ENCODE measurements at regions not wholly inside any gene's neighbourhood (a gene's known extent, or its start where the extent isn't known, plus 50 kb on each side); places are given as distances from the start of the nearest gene placed in this dataset.
"Not testable (repeated sequence)": the region's sequence is repeated elsewhere in the genome, so short reads cannot be mapped to it uniquely, and the experiment has no call there.

DNA sequence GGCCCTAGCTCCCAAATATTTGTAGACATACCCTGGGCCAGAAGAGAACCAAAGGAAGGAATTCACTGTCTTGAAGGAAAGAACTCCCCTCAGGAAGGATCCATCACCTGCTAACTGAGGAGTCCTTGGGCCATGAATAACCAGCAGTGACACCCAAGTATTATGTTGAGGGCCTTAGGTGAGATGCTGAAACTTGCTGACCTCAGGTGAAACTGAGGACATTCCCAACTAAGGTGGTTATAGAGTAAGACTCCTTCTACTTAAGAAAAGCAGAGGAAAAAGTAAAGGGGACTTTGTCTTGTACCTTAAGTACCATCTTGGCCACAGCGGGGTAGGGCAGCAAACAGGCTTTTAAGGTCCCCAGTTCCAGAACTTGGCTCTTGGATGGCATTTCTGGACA lies 491.7 kb downstream of the C6orf118 start:
- DNase-seq: no peak

DNA sequence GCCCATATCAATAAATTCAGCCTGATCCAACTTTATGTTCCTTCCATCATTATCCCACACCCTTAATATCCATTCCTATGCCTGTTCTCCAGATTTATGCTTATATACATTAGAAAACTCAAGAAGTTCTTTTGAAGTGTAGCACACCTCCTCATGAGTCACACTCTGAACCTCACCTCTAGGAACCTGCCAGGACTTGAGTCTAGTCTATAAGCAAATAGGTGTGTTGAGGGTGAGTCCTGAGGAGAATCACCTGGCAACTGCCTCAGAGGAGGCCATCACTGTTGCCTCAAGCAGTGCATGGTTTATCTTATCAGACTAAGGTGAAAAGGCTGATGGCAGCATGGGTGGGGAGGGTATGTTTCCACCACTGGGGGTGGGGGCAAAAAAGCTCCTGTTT lies 496.7 kb downstream of the C6orf118 start:
- DNase-seq: no peak

DNA sequence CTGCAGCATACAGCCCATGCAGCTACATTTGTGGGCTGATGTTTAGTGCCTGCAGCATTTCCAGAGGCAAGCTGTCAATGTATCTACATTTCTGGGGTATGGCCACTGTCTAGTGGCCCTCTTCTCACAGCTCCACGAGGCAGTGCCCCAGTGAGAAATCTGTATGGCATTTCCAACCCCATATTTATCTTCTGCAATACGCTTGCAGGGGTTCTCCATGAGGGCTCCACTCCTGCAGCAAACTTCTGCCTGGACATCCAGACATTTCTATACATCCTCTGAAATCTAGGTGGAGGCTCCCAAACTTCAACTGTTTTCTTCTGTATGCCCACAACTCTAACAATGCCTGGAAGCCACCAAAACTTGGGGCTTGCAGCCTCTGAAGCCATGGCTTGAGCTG lies 502.3 kb downstream of the C6orf118 start:
- DNase-seq: no peak

DNA sequence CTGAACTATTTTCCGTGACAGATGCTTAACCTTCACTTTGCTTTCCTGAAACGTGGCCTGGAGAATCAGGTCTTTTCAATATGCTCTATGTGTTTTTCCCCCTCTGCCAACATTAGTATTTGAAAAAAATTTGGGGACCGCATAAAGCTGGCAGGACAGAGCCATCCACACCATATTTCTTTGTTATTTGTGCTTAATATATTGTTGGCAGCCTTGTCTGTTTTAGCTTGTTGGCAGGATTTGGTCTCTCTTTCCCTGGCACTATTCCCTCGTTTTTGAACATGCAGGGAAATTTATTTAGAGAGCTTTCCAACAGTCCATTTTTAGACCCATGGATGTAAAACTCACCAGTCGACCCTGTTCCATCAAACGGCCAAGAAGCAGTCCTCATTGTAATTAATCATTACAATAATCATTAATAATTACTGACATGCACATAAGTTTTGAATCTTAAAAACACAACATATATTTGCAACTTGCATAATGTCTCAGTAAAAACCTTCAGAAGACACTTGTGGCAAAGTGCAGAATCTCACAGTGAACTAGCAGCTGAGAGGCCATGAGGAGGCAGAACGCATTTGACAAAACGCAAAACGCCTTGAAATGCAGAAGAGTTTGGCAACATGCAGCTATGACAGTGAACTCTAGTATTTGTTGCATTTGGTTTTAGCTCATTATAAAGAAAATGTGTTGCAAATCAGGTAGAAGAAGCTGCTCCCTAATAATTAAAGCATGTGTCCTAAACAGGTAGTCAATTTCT lies 514.2 kb downstream of the C6orf118 start:
- no peak for DNase-seq

DNA sequence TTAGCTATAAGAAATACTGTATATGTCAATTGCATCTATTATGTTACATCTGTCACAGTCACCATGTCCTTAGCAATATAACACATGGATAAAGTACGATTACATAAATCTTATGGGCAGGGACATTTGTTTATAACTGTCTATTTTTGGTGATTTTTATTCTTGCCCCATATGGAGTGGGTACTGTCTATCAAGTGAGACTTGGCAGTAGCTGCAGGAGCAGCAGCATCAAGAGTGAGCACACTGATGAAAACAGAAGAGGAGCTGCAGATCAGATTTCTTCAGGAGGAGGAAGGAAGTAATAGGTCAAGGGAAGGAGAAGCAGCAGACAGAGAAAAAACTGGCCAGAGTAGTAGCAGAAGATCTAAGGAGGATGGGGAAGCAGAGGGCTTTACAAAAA lies 516.7 kb downstream of the C6orf118 start:
- DNase-seq: no peak

DNA sequence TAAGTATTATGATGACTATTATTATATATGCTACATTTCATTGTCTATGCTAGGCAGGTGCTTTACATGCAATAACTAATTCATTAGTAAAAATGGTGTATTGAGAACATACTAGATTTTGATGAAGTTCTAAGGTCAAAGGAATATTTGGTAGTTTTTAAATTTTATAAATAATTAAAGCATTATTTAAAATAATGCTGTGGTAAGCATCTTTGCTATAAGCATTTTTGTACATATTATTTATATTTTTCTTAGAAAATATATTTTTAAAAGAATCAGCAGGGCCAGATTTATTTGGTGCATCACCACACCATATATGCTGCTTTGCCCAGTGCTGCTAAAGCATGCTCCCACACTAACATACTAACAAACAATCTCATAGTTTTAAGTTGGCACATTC lies 517.9 kb downstream of the C6orf118 start:
- no peak for DNase-seq

DNA sequence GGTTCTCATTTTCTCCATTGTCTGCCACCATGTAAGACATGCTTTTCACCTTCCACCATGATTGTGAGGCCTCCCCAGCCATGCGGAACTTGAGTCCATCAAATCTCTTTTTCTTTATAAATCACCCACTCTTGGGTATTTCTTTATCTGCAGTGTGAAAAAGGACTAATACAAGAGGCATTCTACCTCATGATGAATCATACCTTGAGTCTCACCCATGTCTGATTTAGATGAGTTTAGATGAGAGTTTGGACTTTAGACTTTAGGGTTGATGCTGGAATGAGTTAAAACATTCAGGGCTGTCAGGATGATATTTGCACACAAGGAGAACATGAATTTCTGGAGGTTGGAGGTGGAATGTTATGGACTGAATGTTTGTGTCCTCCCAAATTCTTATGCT lies 545.6 kb downstream of the C6orf118 start:
- DNase-seq: no peak

DNA sequence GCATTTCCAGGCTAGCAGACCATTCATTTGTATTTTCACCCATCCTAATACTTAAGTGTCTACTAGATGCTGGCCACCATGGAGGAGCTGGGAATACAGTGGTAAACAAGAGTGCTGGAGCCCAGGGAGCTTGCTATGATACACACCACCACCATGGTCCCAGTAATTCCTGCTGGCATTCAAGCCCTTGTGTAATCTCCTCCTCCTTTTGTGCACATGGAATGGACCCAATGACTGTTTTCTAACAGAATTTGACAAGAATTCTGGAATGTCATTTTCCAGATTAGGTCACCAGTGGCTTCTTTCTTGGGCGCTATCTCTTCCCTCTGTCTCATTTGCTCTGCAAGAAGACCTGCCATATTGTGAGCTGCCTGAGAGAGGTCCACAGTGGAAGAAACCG lies 552.0 kb downstream of the C6orf118 start:
- DNase-seq: no peak

DNA sequence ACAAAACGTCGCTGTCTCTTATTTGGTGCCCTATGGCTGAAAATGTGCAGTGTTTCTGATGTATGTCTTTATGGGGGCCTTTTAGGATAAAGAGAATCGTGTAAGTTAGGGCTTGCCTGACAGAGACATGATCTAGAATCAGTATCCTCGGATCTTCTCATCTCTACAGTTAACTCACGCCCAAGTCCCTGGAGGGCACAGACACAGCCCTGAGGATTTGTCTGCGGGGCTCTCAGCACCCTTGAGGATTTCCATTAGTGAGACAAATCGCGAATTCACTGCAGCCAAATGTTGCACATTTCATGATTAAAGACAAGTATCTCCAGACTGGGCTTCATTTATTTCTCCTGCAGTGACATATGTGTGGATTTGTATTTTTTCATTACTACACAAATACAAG lies 552.7 kb downstream of the C6orf118 start:
- no peak for DNase-seq

DNA sequence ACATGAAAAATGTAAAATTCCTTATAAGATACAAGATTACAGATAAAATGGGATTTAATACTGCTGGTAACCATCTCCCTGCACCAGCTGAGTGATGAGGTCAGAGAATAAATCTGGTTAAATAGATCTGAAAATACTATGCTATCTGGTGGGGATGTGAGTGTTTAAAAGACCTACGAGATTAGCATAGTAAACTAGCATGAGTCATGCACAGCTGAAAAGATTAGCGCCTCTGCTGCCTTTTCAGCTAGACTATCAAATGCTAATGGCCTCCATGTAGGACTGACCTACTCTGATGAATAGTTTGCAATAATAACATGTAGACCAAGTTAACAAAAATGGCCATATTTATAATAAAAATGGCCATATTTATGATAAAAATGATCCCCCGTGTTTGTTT lies 553.3 kb downstream of the C6orf118 start:
- DNase-seq: no peak

DNA sequence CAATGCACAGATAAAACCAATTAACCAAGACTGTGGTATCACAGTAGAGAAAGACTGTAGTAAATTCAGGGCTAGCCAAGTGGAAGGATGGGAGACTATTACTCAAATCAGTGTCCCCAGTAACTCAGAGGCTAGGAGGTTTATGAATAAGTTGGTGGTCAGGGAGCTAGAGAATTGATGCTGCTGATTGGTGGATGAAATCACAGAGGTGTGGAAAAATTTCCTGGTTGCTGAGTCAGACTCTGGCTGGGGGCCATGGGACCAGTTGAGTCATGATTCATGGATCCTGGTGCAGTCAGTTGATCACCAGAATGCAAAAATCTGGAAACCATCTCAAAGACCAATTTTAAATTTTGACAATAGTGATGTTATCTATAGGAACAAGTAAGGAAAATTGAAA lies 555.9 kb downstream of the C6orf118 start:
- no peak for DNase-seq

DNA sequence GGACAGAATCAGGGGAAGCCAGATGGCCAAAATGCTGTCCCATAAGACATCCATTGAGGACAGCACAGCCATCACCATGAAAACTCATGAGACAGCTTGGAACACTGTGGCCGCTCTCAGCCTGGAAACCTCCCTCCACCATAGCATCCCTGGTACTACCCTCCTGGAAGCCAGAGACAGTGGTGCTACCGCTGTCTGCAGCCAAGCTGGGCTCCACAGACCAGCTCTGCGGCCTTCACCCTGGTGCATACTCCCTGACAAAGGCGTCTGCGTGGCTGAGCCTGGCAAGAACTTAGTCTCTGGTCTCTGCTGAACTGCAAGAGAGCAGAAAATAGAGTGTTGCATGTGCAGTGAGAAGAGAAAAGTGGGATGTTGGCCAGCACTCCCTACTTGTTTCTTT lies 558.0 kb downstream of the C6orf118 start:
- DNase-seq: no peak

DNA sequence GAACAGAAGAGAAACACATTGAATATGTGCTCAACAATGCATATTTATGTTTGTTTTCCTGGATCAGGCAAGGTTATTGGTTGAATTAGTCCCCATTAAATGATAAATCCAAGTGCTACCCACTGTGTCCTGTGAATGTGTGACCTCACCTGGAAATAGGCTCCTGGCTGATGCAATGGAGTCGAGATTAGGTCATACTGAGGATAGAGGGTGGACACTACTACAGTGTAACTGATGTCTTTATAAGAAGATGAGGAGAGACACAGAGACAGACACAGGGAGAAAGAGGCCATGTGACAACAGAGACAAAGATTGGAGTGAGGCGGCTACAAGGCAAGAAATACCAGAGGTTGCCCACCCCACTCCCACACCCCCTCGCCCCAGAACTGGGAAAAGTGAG lies 559.3 kb downstream of the C6orf118 start:
- DNase-seq: no peak

DNA sequence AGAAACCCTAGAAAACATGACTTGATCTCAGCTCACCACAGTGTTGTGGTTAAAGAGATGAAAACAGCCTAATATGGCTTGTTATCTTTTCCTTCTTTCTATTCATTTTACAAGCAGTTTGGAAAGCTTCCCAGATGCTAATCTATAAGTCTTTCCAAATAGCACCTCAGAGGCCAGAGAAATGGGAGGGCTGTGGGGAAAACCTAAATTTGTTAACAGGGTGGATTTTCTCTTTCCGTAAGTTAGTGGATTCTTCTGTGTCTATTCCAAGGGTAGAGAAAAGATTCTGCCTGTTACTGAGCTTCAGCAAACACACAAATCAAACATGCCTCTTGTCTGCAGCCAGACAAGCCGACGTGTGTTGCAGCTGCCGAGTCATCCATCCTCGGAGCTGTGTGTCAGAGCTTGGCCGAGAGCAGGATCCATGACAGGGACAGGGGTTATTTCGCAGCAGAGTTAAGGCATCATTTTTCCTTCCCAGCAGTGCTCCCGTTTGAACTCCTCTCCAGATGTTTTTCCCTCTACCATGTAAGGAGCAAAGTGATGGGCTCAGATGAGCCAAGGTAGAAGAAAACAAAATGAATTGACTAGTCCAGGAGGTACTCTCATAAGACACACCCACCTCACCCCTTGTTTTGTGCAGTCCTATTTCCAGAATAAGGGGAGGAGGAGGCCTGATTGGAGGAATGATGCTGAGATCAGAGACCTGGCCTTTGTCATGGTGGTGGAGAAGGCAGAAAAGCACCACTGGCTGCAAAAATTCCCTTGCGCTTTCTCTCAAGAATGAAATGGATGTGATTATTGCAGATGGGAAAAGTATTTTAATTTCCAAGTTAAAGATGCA lies 560.0 kb downstream of the C6orf118 start:
- no peak for DNase-seq

DNA sequence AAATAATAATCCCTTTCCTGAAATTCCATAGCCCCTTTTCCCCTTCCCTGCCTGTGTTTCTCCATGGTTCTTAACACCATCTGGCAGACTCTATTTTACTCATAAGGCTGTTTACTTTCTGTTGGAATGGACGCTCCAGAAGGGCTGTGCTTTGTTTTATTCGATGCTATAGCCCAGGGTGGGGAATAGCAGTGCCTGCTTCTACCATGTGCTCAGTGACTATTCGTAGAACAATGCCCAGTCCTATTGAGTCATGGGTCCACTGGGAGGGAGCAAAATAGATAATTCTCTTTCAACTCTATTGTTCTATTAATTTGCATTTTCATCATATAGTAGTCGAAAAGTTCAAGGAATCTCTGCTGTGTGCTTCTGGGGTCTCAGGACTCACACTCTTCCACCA lies 565.1 kb downstream of the C6orf118 start:
- DNase-seq: no peak

DNA sequence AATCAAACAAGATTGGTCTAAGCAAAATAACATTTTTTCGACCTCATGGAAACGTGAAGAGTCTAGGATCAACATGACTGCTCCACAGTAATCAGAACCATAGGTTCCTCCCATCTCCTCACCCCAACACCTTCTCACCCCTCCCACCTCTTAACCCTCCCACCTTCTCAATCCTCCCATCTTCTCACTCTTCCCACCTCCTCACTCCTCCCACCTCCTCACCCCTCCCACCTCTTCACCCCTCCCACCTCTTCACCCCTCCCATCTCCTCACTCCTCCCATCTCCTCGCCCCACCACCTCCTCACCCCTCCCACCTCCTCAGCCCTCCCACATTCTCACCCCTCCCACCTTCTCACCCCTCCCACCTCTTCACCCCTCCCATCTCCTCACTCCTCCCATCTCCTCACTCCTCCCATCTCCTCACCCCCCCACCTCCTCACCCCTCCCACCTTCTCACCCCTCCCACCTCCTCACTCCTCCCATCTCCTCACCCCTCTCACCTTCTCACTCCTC lies 567.4 kb downstream of the C6orf118 start:
- DNase-seq: no peak

DNA sequence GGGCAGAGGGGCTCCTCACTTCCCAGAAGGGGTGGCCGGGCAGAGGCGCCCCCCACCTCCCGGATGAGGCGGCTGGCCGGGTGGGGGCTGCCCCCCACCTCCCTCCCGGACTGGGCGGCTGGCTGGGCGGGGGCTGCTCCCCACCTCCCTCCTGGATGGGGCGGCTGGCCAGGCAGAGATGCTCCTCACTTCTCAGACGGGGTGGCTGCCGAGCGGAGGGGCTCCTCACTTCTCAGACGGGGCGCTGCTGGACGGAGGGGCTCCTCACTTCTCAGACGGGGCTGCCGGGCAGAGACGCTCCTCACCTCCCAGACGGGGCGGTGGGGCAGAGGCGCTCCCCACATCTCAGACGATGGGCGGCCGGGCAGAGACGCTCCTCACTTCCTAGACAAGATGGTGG lies 573.3 kb downstream of the C6orf118 start:
- DNase-seq: not testable (repeated sequence)

DNA sequence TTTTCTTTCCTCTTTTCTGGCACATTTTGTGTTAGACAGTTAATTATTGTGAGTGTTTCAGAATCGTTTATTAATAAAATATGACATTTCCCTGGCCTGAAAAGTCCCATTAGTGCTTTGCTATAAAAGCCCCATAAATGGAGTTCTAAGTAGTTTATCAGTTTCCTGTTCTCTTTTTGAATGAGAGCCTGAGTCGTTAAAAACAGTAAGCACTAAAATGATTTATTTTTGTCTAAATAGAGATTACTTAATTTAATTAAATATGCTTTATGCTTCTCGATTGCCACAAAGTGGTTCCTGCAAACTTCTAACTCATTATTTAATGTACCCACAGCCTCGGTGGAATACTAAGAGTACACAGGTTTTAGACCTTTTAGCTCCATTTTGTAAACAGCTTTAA lies 577.9 kb downstream of the C6orf118 start:
- DNase-seq: no peak

DNA sequence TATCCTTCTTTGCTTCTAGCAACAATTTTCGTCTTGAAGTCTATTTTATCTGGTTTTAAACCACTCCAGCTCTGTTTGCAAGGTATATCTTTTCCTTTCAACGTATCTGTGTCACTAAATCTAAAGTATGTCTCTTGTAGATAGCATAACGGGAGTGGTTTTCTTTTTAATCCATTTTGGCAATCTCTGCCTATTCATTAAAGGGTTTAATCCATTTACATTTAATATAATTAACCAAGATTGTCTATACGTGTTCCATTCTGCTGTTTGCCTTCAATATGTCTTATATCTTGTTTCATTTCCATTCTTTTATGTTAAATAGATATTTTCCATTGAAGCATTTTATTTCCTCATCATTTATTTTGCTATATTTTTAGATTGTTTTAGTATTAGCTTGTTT lies 587.9 kb downstream of the C6orf118 start:
- DNase-seq: no peak

DNA sequence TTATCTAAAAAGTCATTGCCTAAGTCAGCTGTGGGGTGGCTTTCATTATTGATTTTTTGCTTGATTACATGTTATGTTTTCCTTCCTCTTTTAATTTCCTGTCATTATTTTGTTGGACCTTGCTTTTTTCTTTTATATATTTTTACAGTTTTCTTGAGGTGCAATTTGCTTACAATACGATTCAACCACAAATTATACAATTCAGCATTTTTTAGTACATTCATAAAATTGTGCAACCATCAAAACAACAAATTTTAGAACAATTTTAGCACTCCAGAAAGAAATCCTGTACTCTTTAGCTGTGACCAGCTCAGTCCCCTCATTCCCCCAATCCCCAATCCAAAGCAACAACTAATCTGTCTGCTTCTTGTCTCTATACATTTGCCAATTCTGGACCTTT lies 608.9 kb downstream of the C6orf118 start:
- DNase-seq: no peak

DNA sequence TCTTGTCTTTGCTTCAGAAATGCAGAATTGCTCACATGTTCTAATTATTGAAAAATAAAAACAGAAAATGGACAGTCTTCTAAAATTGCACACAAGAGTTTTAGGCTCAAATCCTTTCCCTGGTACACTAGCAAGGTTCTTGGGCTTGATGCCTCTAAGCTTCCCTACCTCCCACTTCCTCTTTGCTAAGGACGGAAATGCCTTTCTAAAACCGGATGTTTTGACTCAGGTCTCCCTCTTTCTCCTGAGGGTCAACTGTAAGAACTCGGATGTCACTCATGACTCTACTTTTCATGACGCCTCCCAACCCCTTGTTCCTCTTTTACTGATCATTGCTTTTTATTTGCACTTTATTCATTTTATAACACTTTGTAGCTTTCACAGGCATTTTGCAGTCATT lies 613.5 kb downstream of the C6orf118 start:
- DNase-seq: no peak

DNA sequence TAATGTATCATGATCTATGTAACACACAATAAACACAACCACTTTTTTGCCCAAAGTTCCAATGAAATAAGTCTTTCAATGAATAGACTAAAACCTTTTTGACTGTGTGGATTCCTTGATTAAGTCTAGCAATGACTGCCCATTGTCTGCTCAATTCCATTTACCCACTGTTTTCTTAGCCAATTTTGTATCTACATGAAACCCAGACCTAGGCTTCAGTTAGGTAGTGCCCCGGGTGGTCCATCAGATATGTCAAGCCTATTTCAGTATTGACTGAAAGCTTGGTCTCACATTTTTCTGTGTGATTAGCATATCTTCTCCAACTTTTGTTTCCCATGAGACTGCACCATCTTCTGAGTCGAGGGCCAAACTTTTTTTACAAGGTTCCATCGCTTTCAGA lies 615.0 kb downstream of the C6orf118 start:
- no peak for DNase-seq

DNA sequence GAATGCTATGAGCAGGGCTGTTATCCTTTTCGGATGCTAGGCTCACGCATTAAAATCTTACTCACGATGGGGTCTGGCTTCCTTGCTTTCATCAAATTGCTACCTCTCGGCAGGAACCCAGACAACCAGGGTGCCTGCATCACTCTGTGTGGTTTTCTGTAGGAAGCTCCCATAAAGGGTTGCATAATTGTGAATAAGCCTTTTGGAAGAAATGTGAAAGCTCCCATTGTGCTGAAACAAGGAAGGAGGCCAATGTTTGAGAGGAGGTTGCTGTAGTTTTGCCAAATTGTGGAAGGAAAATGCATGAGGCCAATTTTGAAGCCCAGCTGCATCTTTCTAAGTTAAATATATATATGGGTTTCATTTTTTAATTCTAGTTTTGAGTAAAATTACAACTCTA lies 615.5 kb downstream of the C6orf118 start:
- no peak for DNase-seq

Data from T-helper 9 cell (primary cell).